ENCODE measurements at regions not wholly inside any gene's neighbourhood (a gene's known extent, or its start where the extent isn't known, plus 50 kb on each side); places are given as distances from the start of the nearest gene placed in this dataset.

DNA sequence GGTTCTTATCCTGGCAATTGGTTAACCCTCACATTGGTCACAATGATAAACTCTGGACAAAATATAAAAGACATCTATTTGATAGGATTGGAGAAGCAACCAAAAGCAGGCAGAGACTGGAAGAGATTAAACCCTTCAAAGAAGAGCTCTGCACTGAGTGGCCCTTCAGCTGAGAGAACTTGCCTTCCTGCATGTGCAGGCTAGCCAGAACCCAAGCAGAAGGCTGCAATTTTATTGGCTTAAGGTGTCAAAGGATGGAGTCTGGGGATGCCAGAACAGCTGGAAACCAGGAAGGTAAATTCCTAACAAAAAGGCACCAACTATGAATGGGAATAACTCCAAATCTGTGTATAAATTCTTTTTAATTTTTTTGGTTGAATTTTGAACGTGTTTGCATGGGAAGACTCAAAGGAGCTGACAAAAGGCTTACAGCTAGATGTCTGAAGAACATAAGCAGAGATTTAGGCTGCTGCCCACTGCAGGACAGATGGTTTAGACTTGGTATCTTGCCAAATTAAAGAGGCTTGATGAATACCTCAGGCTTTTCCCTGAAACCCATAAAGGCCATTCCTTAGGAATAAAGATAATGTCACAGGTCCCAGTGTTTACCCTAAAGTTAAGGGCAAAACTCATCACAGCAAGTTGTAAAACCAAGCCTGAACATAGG is 66.3 kb downstream of the NR2F1 start:
- TF ChIP-seq CTCF (IDR thresholded peaks at IDR 0.05) (no peak), ZFX (IDR thresholded peaks at IDR 0.05; ENCODE audit: borderline replicate concordance) (no peak)
